H54 (cell line): ENCODE measurements at regions not wholly inside any gene's neighbourhood (a gene's known extent, or its start where the extent isn't known, plus 50 kb on each side); places are given as distances from the start of the nearest gene placed in this dataset.
"Not testable (repeated sequence)": the region's sequence is repeated elsewhere in the genome, so short reads cannot be mapped to it uniquely, and the experiment has no call there.

Source experiments
- DNase-seq: peaks from one replicate; pipeline ENCODE4 v3.0.0; 2011; ENCODE audit warnings: low spot score, mixed read lengths; ENCODE audit not compliant: insufficient read length
- FAIRE-seq: peaks from 3 replicates; lab custom pipeline; 2011; peaks lifted over from hg19 to GRCh38; lab: Jason Lieb, UNC
- POLR2A ChIP-seq: IDR thresholded peaks from 2 replicates; pipeline ENCODE4 v1.6.1; 2011; ENCODE audit warnings: low read depth, mild to moderate bottlenecking, low read length

GRCh38 chr4:174388461-174389145 is 104.9 kb downstream of the CEP44 start:
- TF ChIP-seq POLR2A = no peak
- no peak for FAIRE-seq
- no peak for DNase-seq

- FAIRE-seq (no peak), DNase-seq (no peak)
- no peak for TF ChIP-seq POLR2A
Measured at GRCh38 chr4:174387721-174388120, 104.0 kb downstream of the CEP44 start.

GRCh38 chr4:174387143-174387542 is 103.4 kb downstream of the CEP44 start:
- DNase-seq (no peak), FAIRE-seq (no peak)
- no peak for TF ChIP-seq POLR2A

- TF ChIP-seq POLR2A = no peak
- FAIRE-seq (no peak), DNase-seq (no peak)
Measured at GRCh38 chr4:174383783-174384182, 100.1 kb downstream of the CEP44 start.

GRCh38 chr4:174382938-174383605 is 99.4 kb downstream of the CEP44 start:
- FAIRE-seq, DNase-seq: not testable (repeated sequence)
